SK-N-MC (cell line): ENCODE measurements at regions not wholly inside any gene's neighbourhood (a gene's known extent, or its start where the extent isn't known, plus 50 kb on each side); places are given as distances from the start of the nearest gene placed in this dataset.

Experiments used
- DNase-seq: peaks from one replicate; pipeline ENCODE4 v3.0.0-alpha.2; 2011; ENCODE audit warnings: low read depth, low spot score
- H3K27ac ChIP-seq: fragments of 200-600 bp; sonication (generic); 2 replicates; pipeline ENCODE4 v1.5.1; 2016; ENCODE audit warnings: mixed run types
- H3K36me3 ChIP-seq: fragments of 200-600 bp; sonication (generic); 2 replicates; pipeline ENCODE4 v1.6.1; 2017; ENCODE audit warnings: antibody characterized with exemption, low read length, mixed read lengths; ENCODE audit not compliant: insufficient read depth
- H3K4me3 ChIP-seq: fragments of 200-600 bp; sonication (generic); 2 replicates; pipeline ENCODE4 v1.5.1; 2016
- H3K9ac ChIP-seq: fragments of 200-600 bp; sonication (generic); 2 replicates; pipeline ENCODE4 v1.8.0; 2017; ENCODE audit warnings: mixed run types, mixed read lengths; ENCODE audit not compliant: insufficient read length
- H3K9me3 ChIP-seq: fragments of 200-600 bp; sonication (generic); 2 replicates; pipeline ENCODE4 v1.6.1; 2017; ENCODE audit warnings: low read depth, mild to moderate bottlenecking, antibody characterized with exemption, low read length, moderate library complexity, mixed read lengths
- EZH2 ChIP-seq: fragments of 200-600 bp; sonication (generic); IDR thresholded peaks from one replicate; pipeline ENCODE4 v1.6.1; 2017; ENCODE audit warnings: antibody characterized with exemption
- FOXP2 ChIP-seq: optimal IDR thresholded peaks from 2 replicates; pipeline ENCODE3; 2011; ENCODE audit warnings: mild to moderate bottlenecking, moderate library complexity; ENCODE audit not compliant: insufficient read depth; ENCODE audit errors: extremely low read length, control extremely low read depth
- POLR2AphosphoS5 ChIP-seq: IDR thresholded peaks from 2 replicates; pipeline ENCODE4 v1.6.1; 2012; ENCODE audit warnings: mild to moderate bottlenecking, low read depth, low read length, borderline replicate concordance

GRCh38 chr3:124552224-124552623 is 178.0 kb upstream of the UMPS start:
- no peak for DNase-seq
- TF ChIP-seq FOXP2 (no peak), EZH2 (no peak)
- Histone ChIP-seq H3K36me3 (no peaks in the 10 kb centered on the region), H3K27ac (no peak overlapping the region), H3K9me3 (no peaks in the 10 kb centered on the region), H3K9ac (no peak overlapping the region), H3K4me3 (no peak overlapping the region)

- Histone ChIP-seq H3K27ac (no peak overlapping the region), H3K9me3 (no peaks in the 10 kb centered on the region), H3K9ac (no peak overlapping the region), H3K4me3 (no peak overlapping the region), H3K36me3 (no peaks in the 10 kb centered on the region)
- TF ChIP-seq FOXP2 (no peak), EZH2 (no peak), POLR2AphosphoS5 (no peak)
- no peak for DNase-seq
Observed at GRCh38 chr3:124553178-124553577, 177.1 kb upstream of the UMPS start.

- H3K9ac ChIP-seq: no peak overlapping the region
Observed at GRCh38 chr3:124556636-124557035, 173.6 kb upstream of the UMPS start.

GRCh38 chr3:124557433-124558232 is 172.6 kb upstream of the UMPS start:
- TF ChIP-seq EZH2 (no peak), FOXP2 (no peak), POLR2AphosphoS5 (no peak)
- Histone ChIP-seq H3K9ac (no peak overlapping the region), H3K4me3 (peak overlapping the region; percentile 17), H3K36me3 (no peaks in the 10 kb centered on the region), H3K9me3 (no peaks in the 10 kb centered on the region), H3K27ac (peak overlapping the region; percentile 78)
- DNase-seq: peak; percentile 55

More at GRCh38 chr3:124556636-124557035, 173.6 kb upstream of the UMPS start:
- TF ChIP-seq POLR2AphosphoS5 (no peak), EZH2 (no peak), FOXP2 (no peak)
- DNase-seq: no peak
- Histone ChIP-seq H3K36me3 (no peaks in the 10 kb centered on the region), H3K9me3 (no peaks in the 10 kb centered on the region), H3K4me3 (no peak overlapping the region), H3K27ac (peak overlapping the region; percentile 59)

- Histone ChIP-seq H3K9me3 (no peaks in the 10 kb centered on the region), H3K27ac (peak overlapping the region; percentile 91), H3K4me3 (peak overlapping the region; percentile 67), H3K9ac (no peak overlapping the region), H3K36me3 (no peaks in the 10 kb centered on the region)
- DNase-seq: peak; percentile 100
- TF ChIP-seq EZH2 (no peak), FOXP2 (peak; percentile 12), POLR2AphosphoS5 (peak; percentile 70)
Observed at GRCh38 chr3:124558991-124559845, 171.0 kb upstream of the UMPS start.

- Histone ChIP-seq H3K4me3 (peak overlapping the region; percentile 67), H3K9ac (no peak overlapping the region), H3K27ac (peak overlapping the region; percentile 91), H3K36me3 (no peaks in the 10 kb centered on the region), H3K9me3 (no peaks in the 10 kb centered on the region)
- peak; percentile 93 for DNase-seq
- no peak for TF ChIP-seq EZH2
- no peak for TF ChIP-seq POLR2AphosphoS5
- TF ChIP-seq FOXP2: no peak
Observed at GRCh38 chr3:124559846-124560574, 170.2 kb upstream of the UMPS start.

GRCh38 chr3:124560666-124561215 is 169.5 kb upstream of the UMPS start:
- Histone ChIP-seq H3K27ac (no peak overlapping the region), H3K9me3 (no peaks in the 10 kb centered on the region), H3K36me3 (no peaks in the 10 kb centered on the region), H3K4me3 (no peak overlapping the region), H3K9ac (no peak overlapping the region)
- DNase-seq: no peak
- TF ChIP-seq EZH2 (no peak), POLR2AphosphoS5 (no peak), FOXP2 (no peak)
